GM18505 (cell line): ENCODE measurements at regions not wholly inside any gene's neighbourhood (a gene's known extent, or its start where the extent isn't known, plus 50 kb on each side); places are given as distances from the start of the nearest gene placed in this dataset.

Source experiments
- ATAC-seq: cut with Tn5 transposase; IDR thresholded peaks from one replicate; pipeline ENCODE4 v1.9.1; 2021; ENCODE audit not compliant: unreplicated experiment
- POLR2A ChIP-seq: IDR thresholded peaks from 4 replicates; pipeline ENCODE4 v1.6.1; 2011; ENCODE audit warnings: borderline replicate concordance; ENCODE audit not compliant: insufficient read depth, insufficient read length; ENCODE audit errors: extremely low read depth

DNA sequence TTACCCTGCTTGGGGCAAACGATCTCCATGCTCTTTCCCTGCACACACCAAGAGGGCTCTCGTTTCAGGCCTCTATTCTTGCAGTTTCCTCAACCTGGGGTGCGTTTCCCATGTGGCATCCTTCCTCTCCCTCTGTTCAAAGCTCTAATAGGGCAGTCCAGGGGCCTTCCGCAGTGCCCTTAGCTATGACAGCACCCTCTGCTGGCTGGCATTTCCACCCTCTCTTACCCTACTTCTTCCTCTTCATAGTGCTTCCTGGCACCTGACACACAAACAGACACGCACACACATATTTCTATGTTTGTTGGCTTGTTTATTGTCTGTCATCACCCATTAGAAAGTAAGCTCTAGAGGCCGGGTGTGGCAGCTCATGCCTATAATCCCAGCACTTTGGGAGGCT, 294.0 kb downstream of the CLIC5 start:
- TF ChIP-seq POLR2A, result no peak
- no peak for ATAC-seq

DNA sequence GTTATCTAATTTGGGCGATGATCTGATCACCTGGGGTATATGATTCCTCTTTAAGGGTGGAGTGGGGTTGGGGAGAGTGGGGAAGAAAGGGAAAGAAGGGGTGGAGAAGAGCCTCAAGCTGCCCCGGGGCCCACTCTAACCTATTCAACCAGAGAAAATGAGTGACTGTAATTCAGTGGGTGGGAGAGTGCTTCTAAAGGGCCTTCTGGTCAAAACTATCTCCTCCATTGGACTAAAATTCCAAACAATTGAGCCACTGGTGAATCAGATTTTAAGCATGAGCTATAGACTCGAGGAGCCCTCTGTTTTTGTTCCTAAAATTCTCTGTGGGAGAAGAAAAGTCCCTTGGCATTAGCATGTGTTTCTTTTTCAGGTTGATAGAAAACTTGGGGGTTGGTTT, 296.8 kb downstream of the CLIC5 start:
- ATAC-seq, result no peak
- TF ChIP-seq POLR2A, result no peak

- no peak for TF ChIP-seq POLR2A
- ATAC-seq, result no peak
Measured at GRCh38 chr6:45718131-45718530, 297.5 kb downstream of the CLIC5 start.

- no peak for TF ChIP-seq POLR2A
- ATAC-seq, result no peak
Measured at GRCh38 chr6:45717715-45718114, 297.9 kb downstream of the CLIC5 start.

DNA sequence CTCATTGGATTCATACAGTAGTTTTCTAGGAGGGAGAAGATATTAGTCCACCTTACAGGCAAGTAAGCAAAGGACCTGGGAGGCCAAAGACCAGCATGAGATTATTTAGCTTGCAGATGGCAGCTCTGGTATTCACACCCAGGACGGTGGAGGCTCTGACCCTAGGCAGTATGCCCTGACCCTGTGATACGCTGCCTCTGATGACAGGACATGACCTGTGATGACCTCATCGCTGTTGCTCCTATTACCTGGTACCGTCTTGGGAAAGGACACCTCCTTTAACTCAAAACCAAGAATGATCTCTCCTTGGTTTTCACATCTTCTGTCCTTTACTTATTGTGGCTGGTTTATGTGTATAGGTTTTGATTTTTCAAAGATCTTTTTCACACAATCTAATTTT, 298.6 kb downstream of the CLIC5 start:
- ATAC-seq, result no peak
- TF ChIP-seq POLR2A, result no peak

GRCh38 chr6:45715508-45715803, 300.2 kb downstream of the CLIC5 start:
- no peak for ATAC-seq
- TF ChIP-seq POLR2A, result no peak

DNA sequence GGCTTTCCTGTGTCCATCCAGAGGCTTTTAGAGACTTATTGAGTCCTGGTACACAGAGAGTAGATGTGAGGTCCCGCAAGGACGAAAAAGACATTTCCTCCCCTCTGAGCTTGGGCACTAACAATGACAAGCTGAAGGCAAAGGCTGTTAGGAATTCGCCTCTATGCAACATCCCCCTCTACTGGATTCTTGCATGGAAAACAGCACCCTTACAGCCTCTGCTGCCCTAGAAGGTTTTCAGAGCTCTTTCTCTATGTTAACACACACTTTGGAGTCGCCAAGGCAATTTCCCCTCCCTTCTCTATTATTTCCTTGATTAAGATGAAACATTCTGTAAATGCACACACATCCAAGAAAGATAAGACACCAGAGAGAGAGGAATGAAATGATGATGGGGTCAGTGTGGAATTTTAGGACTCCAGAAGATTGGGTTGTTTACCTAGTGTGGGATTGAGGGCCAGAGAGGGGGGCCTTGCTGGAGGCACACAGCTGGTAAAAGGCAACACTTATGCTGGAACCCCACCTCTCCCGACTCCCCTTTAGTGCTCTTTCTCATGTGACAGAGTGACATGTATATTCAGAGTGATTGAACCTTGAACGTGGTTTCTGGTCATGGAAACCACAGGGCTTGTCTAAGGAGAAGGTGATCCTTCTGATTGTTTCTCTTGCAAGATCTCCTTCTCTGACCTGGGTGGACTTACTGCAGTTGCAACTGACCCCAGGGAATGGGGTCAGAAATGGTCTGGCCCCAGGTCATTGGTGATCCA, 300.7 kb downstream of the CLIC5 start:
- no peak for TF ChIP-seq POLR2A
- no peak for ATAC-seq

GRCh38 chr6:45714006-45714730, 301.5 kb downstream of the CLIC5 start:
- no peak for ATAC-seq
- TF ChIP-seq POLR2A, result no peak
